22Rv1 (cell line): ENCODE measurements at regions not wholly inside any gene's neighbourhood (a gene's known extent, or its start where the extent isn't known, plus 50 kb on each side); places are given as distances from the start of the nearest gene placed in this dataset.

Source experiments
- ZFX ChIP-seq: fragments of 450-650 bp; IDR thresholded peaks from 2 replicates; pipeline ENCODE4 v1.6.1; 2017; ENCODE audit warnings: antibody characterized with exemption, borderline replicate concordance
- TF ChIP-seq, protein P1 (sequence below): fragments of 450-650 bp; IDR thresholded peaks from 2 replicates; pipeline ENCODE4 v1.5.1; 2017; ENCODE audit warnings: mild to moderate bottlenecking

DNA sequence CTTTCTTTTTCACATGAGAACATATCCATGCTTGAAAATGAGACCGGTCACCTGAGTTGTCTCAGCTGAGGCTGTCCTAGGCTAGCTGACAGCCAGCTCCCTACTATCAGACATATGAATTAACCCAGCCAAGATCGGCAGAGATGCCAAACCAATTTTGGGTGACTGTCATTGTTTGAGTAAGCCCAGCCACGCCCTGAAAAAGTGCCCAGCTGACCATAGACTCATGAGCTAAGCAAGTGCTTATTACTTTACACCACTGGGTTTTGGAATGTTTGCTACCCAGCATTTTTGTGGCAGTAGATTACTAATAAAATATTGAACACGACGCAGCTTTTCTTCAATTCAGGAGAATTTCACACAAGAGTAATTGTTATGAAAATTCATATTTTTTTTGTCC is 265.2 kb upstream of the LYZL1 start:
- TF ChIP-seq, protein P1, sequence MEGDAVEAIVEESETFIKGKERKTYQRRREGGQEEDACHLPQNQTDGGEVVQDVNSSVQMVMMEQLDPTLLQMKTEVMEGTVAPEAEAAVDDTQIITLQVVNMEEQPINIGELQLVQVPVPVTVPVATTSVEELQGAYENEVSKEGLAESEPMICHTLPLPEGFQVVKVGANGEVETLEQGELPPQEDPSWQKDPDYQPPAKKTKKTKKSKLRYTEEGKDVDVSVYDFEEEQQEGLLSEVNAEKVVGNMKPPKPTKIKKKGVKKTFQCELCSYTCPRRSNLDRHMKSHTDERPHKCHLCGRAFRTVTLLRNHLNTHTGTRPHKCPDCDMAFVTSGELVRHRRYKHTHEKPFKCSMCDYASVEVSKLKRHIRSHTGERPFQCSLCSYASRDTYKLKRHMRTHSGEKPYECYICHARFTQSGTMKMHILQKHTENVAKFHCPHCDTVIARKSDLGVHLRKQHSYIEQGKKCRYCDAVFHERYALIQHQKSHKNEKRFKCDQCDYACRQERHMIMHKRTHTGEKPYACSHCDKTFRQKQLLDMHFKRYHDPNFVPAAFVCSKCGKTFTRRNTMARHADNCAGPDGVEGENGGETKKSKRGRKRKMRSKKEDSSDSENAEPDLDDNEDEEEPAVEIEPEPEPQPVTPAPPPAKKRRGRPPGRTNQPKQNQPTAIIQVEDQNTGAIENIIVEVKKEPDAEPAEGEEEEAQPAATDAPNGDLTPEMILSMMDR: no peak
- no peak for TF ChIP-seq ZFX
